ENCODE measurements at regions not wholly inside any gene's neighbourhood (a gene's known extent, or its start where the extent isn't known, plus 50 kb on each side); places are given as distances from the start of the nearest gene placed in this dataset.
A peak's percentile ranks its signal among the peaks of the same experiment; 100 is the strongest.
"Not testable (repeated sequence)": the region's sequence is repeated elsewhere in the genome, so short reads cannot be mapped to it uniquely, and the experiment has no call there.

GRCh38 chr3:144586382-144586781, 614.8 kb downstream of the DIPK2A start:
- Mint-ChIP-seq H3K4me1 (ENCODE audit: low read depth) (no peaks in the 10 kb centered on the region), H3K27me3 (no peaks in the 10 kb centered on the region), H3K9me3 (ENCODE audit: low read depth) (peaks cover 7% of the 10 kb centered on the region), H3K36me3 (ENCODE audit: insufficient read depth) (no peaks in the 10 kb centered on the region), H3K27ac (peak overlapping the region; percentile 56), H3K4me3 (ENCODE audit: low read depth) (no peak overlapping the region)
- DNase-seq (ENCODE audit: low spot score, unreplicated experiment): no peak
- no peak for TF ChIP-seq CTCF (IDR thresholded peaks at IDR 0.05; ENCODE audit: unreplicated experiment)

- no peak for DNase-seq (ENCODE audit: low spot score, unreplicated experiment)
- H3K4me3 Mint-ChIP-seq (ENCODE audit: low read depth): no peak overlapping the region
- H3K36me3 Mint-ChIP-seq (ENCODE audit: insufficient read depth): no peaks in the 10 kb centered on the region
- peaks cover 4% of the 10 kb centered on the region for H3K9me3 Mint-ChIP-seq (ENCODE audit: low read depth)
- no peak for TF ChIP-seq CTCF (IDR thresholded peaks at IDR 0.05; ENCODE audit: unreplicated experiment)
- no peaks in the 10 kb centered on the region for H3K27me3 Mint-ChIP-seq
- no peaks in the 10 kb centered on the region for H3K4me1 Mint-ChIP-seq (ENCODE audit: low read depth)
- no peak overlapping the region for H3K27ac Mint-ChIP-seq
Observed at GRCh38 chr3:144590854-144591253, 619.2 kb downstream of the DIPK2A start.

- H3K4me1 Mint-ChIP-seq (ENCODE audit: low read depth): no peaks in the 10 kb centered on the region
- no peak for TF ChIP-seq CTCF (IDR thresholded peaks at IDR 0.05; ENCODE audit: unreplicated experiment)
- peaks cover 9% of the 10 kb centered on the region for H3K9me3 Mint-ChIP-seq (ENCODE audit: low read depth)
- H3K27me3 Mint-ChIP-seq: no peaks in the 10 kb centered on the region
- H3K27ac Mint-ChIP-seq: no peak overlapping the region
- no peak overlapping the region for H3K4me3 Mint-ChIP-seq (ENCODE audit: low read depth)
- peaks cover 3% of the 10 kb centered on the region for H3K36me3 Mint-ChIP-seq (ENCODE audit: insufficient read depth)
- no peak for DNase-seq (ENCODE audit: low spot score, unreplicated experiment)
Observed at GRCh38 chr3:144593881-144594280, 622.3 kb downstream of the DIPK2A start.

- H3K27me3 Mint-ChIP-seq; DNase-seq (ENCODE audit: low spot score, unreplicated experiment); H3K4me1 Mint-ChIP-seq (ENCODE audit: low read depth); H3K4me3 Mint-ChIP-seq (ENCODE audit: low read depth); H3K27ac Mint-ChIP-seq: not testable (repeated sequence)
- H3K36me3 Mint-ChIP-seq (ENCODE audit: insufficient read depth): peaks cover 10% of the 10 kb centered on the region
- H3K9me3 Mint-ChIP-seq (ENCODE audit: low read depth): peaks cover 22% of the 10 kb centered on the region
Observed at GRCh38 chr3:144620236-144620635, 648.6 kb downstream of the DIPK2A start.

GRCh38 chr3:144622845-144623244, 651.2 kb downstream of the DIPK2A start:
- Mint-ChIP-seq H3K4me3 (ENCODE audit: low read depth) (no peak overlapping the region), H3K4me1 (ENCODE audit: low read depth) (no peaks in the 10 kb centered on the region), H3K9me3 (ENCODE audit: low read depth) (peaks cover 14% of the 10 kb centered on the region), H3K36me3 (ENCODE audit: insufficient read depth) (peaks cover 5% of the 10 kb centered on the region), H3K27ac (no peak overlapping the region), H3K27me3 (no peaks in the 10 kb centered on the region)
- TF ChIP-seq CTCF (IDR thresholded peaks at IDR 0.05; ENCODE audit: unreplicated experiment): no peak
- DNase-seq (ENCODE audit: low spot score, unreplicated experiment): no peak

- Mint-ChIP-seq H3K27me3 (no peaks in the 10 kb centered on the region), H3K36me3 (ENCODE audit: insufficient read depth) (no peaks in the 10 kb centered on the region), H3K4me1 (ENCODE audit: low read depth) (no peaks in the 10 kb centered on the region), H3K4me3 (ENCODE audit: low read depth) (no peak overlapping the region), H3K27ac (no peak overlapping the region), H3K9me3 (ENCODE audit: low read depth) (no peaks in the 10 kb centered on the region)
- no peak for DNase-seq (ENCODE audit: low spot score, unreplicated experiment)
- no peak for TF ChIP-seq CTCF (IDR thresholded peaks at IDR 0.05; ENCODE audit: unreplicated experiment)
Observed at GRCh38 chr3:144624656-144625055, 653.0 kb downstream of the DIPK2A start.

Measured in progenitor cell of endocrine pancreas (in vitro differentiated cells).